Activated CD4-positive, alpha-beta memory T cell treated with anti-CD3 and anti-CD28 coated beads for 36 hours (primary cell): ENCODE measurements at regions not wholly inside any gene's neighbourhood (a gene's known extent, or its start where the extent isn't known, plus 50 kb on each side); places are given as distances from the start of the nearest gene placed in this dataset.
"Not testable (repeated sequence)": the region's sequence is repeated elsewhere in the genome, so short reads cannot be mapped to it uniquely, and the experiment has no call there.

Source experiments
- CTCF ChIA-PET: fragments of 350-600 bp; sonication (Branson Sonifier 250); formaldehyde crosslinking; loops from one replicate; lab custom pipeline; 2021; ENCODE audit warnings: antibody characterized with exemption, inconsistent platforms; lab: Charles Lee
- POLR2A ChIA-PET: fragments of 350-600 bp; sonication (Branson Sonifier 250); formaldehyde crosslinking; loops from one replicate; lab custom pipeline; 2021; ENCODE audit warnings: antibody characterized with exemption; lab: Charles Lee
- DNase-seq: peaks from one replicate; pipeline ENCODE4 v3.0.0-alpha.2; 2020
- H3K27ac Mint-ChIP-seq: one replicate; pipeline ENCODE4 v1.8.0; 2021; ENCODE audit warnings: mixed read lengths
- H3K27me3 Mint-ChIP-seq: one replicate; pipeline ENCODE4 v1.8.0; 2021; ENCODE audit warnings: mixed read lengths
- H3K36me3 Mint-ChIP-seq: one replicate; pipeline ENCODE4 v1.8.0; 2021; ENCODE audit warnings: mixed read lengths
- H3K4me1 Mint-ChIP-seq: one replicate; pipeline ENCODE4 v1.8.0; 2021; ENCODE audit warnings: low read depth, mixed read lengths
- H3K4me3 Mint-ChIP-seq: one replicate; pipeline ENCODE4 v1.8.0; 2021; ENCODE audit warnings: mild to moderate bottlenecking, mixed read lengths
- H3K9me3 Mint-ChIP-seq: one replicate; pipeline ENCODE4 v1.8.0; 2021; ENCODE audit warnings: mixed read lengths
- intact Hi-C: fragments of 100-400 bp; cut with micrococcal nuclease; formaldehyde crosslinking; loops from one replicate; pipeline ENCODE4 v1.15.1; 2023

DNA sequence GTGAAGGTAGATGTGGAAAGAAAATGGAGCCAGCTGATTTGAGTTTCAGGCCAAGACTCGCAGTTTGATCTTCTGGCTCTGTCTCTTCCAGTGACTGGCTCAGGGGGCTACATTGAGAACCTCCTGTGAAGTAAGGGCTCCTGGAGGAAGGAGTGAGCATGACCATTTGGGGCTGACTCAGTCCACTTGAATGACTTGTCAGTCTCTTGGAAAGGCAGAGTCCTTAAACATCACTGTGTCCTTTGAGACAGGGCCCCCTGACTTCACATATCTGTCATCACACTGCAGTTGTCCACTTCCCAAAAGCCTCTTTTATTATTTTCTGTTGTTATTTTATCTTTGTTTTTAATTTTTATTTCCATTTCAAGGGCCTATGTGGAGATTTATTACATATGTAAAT is 204.6 kb upstream of the APCDD1 start:
- DNase-seq, result no peak
- CTCF ChIA-PET, result no interaction called here
- H3K4me1 Mint-ChIP-seq, result no peaks in the 10 kb centered on the region

DNA sequence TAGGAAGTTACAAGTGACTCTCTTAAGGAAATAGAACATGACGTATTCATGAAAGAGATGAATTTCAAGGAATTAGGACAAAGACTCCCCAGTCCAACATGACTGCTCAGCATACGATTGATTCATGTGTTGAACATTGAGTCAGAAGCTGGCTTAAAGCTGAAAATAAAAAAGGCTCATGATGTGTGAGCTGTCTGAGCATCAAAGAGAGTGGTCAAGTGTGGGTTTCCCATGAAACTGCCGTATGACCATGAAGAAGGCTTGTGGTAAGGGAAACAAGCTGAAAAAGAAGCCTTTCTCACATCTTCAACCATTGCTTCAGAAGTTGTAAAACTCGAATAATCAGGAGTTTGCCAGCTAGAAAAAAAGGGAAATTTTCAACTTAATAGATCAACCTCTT is 201.9 kb upstream of the APCDD1 start:
- Mint-ChIP-seq H3K4me3 (no peak overlapping the region), H3K27ac (no peak overlapping the region), H3K4me1 (no peaks in the 10 kb centered on the region), H3K9me3 (no peaks in the 10 kb centered on the region), H3K36me3 (no peaks in the 10 kb centered on the region), H3K27me3 (no peaks in the 10 kb centered on the region)
- DNase-seq, result no peak
- intact Hi-C loops, result no loop called here
- ChIA-PET CTCF (no interaction called here), POLR2A (no interaction called here)

More for the DNA sequence above, 204.6 kb upstream of the APCDD1 start:
- POLR2A ChIA-PET, result no interaction called here
- Mint-ChIP-seq H3K27me3 (no peaks in the 10 kb centered on the region), H3K27ac (no peak overlapping the region), H3K36me3 (no peaks in the 10 kb centered on the region), H3K4me3 (no peak overlapping the region), H3K9me3 (no peaks in the 10 kb centered on the region)
- intact Hi-C loops, result no loop called here

DNA sequence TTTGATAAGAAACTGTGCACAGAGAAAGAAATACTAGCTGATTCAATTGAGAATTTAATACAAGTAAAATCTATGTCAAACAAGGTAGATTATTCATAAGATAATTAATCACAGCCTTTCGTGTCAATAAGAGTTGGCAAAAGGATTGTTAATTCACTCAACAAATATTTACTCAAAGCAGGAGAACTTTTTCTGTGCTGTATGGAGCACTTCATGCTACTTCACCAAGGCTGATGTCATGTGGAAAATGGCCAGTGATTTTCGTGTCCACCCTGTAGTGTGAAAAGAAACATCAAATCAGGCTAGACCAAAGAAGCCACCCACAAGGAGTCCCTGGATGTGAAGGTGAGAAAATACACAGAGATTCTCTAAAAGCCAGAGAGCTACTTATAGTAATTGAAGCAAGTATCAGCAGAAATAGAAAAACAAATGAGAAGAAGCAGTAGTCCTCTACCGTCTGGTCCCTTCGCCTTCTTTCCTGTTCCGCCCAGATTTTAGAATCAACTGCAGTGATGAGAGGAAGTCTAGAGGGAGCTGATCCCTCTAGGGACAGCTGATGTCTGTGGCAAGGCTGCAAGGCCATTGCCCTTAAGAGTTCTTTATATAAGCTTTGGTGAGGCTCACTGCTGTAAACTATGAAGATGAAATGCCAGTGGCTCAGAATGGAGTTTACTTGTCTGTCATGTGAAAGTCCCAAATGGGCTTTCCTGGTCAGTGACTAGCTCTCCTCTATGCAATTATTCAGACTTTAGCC is 201.3 kb upstream of the APCDD1 start:
- H3K27ac Mint-ChIP-seq, result no peak overlapping the region
- intact Hi-C loops, result no loop called here
- H3K4me1 Mint-ChIP-seq, result no peaks in the 10 kb centered on the region
- H3K27me3 Mint-ChIP-seq, result peaks cover 2% of the 10 kb centered on the region
- DNase-seq, result no peak
- H3K4me3 Mint-ChIP-seq, result no peak overlapping the region
- H3K36me3 Mint-ChIP-seq, result no peaks in the 10 kb centered on the region
- no peaks in the 10 kb centered on the region for H3K9me3 Mint-ChIP-seq
- ChIA-PET CTCF (no interaction called here), POLR2A (no interaction called here)

DNA sequence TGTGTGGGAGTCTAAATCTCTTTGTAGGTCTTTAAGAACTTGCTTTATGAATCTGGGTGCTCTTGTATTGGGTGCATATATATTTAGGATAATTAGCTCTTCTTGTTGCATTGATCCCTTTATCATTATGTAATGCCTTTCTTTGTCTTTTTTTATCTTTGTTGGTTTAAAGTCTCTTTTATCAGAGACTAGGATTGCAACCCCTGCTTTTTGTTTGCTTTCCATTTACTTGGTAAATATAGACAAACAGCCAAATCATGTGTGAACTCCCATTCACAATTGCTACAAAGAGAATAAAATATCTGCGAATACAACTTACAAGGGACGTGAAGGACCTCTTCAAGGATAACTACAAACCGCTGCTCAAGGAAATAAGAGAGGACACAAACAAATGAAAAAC is 198.2 kb upstream of the APCDD1 start:
- H3K4me1 Mint-ChIP-seq, H3K9me3 Mint-ChIP-seq, H3K27ac Mint-ChIP-seq, CTCF ChIA-PET, H3K27me3 Mint-ChIP-seq, POLR2A ChIA-PET, H3K36me3 Mint-ChIP-seq, DNase-seq, intact Hi-C loops, H3K4me3 Mint-ChIP-seq: not testable (repeated sequence)

DNA sequence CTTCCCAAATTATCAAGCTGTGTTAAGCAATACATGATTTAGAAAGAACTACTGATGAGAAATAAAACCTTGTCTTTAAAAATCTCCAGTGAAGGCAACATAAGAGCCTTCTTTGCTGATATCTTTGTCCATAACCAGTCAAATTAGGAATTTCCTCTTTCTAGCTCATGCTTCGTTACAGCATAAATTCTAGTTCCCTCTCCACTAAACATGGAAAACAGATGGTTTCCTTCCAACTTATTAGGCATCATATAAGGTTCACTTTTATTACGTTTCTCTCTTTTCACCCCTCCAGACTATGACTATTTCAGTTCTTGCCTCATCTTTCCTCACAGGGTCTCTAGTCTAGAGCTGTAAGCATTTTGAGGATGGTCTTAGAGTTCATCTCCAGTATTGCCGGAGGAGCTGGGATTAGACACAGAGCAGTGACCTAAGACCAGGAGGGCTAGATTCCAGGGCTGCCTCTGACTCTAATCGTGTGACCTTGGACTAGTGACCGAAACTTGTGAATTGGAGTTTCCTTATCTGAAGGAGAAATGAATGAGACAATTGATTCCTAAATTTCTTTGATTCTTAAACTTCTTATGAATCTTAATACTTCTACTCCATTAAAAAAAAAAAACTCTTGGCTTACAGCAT is 195.5 kb upstream of the APCDD1 start:
- Mint-ChIP-seq H3K27ac (no peak overlapping the region), H3K4me1 (no peaks in the 10 kb centered on the region), H3K4me3 (no peak overlapping the region), H3K27me3 (peaks cover 2% of the 10 kb centered on the region), H3K36me3 (no peaks in the 10 kb centered on the region), H3K9me3 (no peaks in the 10 kb centered on the region)
- DNase-seq, result no peak
- intact Hi-C loops, result no loop called here
- ChIA-PET CTCF (no interaction called here), POLR2A (interaction anchor here (0.6 kb wide), 1 partner anchor 21 kb away, joined by 3 read pairs; no protein-coding TSS in a partner anchor)

DNA sequence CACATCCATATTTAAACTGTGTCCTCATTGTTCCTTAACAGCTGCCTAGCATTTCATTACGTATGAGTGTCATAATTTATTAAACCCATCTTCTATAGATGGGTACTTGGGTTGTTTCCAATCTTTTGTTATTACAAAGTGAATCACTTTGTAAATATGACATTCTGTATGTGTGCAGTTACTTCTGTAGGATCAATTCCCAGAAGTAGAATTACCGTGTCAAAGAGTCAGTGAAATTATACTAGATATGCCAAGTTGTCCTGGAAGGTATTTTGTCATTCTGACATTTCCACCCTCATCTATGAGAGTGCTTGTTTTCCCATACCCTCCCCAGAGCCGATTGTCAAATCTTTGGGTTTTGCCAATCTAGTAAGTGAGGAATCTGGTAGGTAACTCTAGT is 194.5 kb upstream of the APCDD1 start:
- peaks cover 2% of the 10 kb centered on the region for H3K27me3 Mint-ChIP-seq
- ChIA-PET POLR2A (no interaction called here), CTCF (no interaction called here)
- no peak for DNase-seq
- intact Hi-C loops, result no loop called here
- no peaks in the 10 kb centered on the region for H3K4me1 Mint-ChIP-seq
- no peak overlapping the region for H3K4me3 Mint-ChIP-seq
- no peaks in the 10 kb centered on the region for H3K36me3 Mint-ChIP-seq
- H3K27ac Mint-ChIP-seq, result no peak overlapping the region
- H3K9me3 Mint-ChIP-seq, result no peaks in the 10 kb centered on the region

DNA sequence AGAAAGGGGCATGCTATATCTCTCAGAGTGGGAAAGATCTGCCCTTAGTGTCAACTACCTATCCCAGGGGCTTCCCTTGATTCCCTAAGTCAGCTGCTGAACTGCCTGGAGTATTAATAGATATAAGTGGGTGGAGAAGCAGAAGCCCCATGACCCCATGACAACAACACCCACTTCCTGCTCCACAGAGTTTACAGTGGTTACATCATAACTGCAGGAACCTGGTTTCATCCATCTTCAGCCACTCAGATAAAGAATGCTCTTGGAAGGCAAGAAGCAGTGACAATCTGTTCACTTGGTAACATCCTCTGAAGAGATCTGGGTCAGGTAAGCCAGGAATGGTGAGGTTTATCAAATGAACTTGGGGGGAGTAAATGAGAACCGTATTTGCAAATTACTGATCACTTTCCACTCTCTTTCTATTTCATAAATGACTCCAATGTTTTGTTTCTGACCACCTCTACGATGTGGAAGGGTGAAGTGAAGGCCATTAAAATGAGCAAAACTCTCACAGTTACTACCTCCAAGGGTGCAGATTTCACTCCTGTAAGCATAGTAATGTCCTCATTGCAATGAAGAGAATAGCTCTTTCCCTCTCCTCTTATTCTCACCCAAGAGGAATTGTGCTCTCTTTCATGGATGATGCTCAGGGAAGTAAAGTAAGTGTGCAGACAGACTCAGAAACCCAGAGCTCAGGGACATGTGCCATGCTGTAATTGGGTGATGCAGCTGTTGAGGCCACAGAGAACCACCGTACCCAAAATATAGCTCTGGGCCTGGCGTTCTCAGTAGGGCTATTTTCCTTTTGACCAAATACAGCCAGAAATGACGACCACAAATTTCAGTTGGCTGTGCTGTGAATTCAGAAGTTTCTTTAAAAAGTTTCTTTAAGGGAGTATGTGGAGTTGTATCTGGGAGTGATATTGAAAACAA is 192.8 kb upstream of the APCDD1 start:
- H3K27me3 Mint-ChIP-seq, result peaks cover 2% of the 10 kb centered on the region
- no peaks in the 10 kb centered on the region for H3K9me3 Mint-ChIP-seq
- intact Hi-C loops, result no loop called here
- no peak overlapping the region for H3K4me3 Mint-ChIP-seq
- ChIA-PET POLR2A (no interaction called here), CTCF (no interaction called here)
- H3K36me3 Mint-ChIP-seq, result no peaks in the 10 kb centered on the region
- H3K27ac Mint-ChIP-seq, result no peak overlapping the region
- DNase-seq, result no peak
- no peaks in the 10 kb centered on the region for H3K4me1 Mint-ChIP-seq

DNA sequence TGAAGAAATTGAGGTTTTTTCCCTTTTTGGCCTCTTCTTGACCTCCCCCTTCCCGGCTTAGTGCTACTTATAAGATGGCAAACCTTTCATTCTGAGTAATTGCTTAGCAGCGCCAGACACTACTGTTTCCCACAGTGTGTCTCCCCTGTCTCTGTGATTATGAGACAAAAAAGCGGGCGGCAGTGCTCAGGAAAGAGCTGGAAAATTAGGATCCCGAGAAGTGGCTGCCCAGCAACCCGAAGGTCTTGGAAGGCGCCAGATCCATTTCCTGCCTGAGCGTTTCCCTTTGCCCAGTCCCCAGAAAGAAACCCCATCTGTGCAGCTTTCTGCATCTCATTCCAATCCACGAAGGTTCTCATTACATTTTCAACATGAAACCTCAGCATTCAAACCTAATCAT is 191.9 kb upstream of the APCDD1 start:
- Mint-ChIP-seq H3K27ac (no peak overlapping the region), H3K36me3 (no peaks in the 10 kb centered on the region), H3K4me1 (no peaks in the 10 kb centered on the region), H3K4me3 (no peak overlapping the region), H3K9me3 (no peaks in the 10 kb centered on the region), H3K27me3 (peaks cover 2% of the 10 kb centered on the region)
- DNase-seq, result no peak
- intact Hi-C loops, result no loop called here
- ChIA-PET POLR2A (no interaction called here), CTCF (no interaction called here)

DNA sequence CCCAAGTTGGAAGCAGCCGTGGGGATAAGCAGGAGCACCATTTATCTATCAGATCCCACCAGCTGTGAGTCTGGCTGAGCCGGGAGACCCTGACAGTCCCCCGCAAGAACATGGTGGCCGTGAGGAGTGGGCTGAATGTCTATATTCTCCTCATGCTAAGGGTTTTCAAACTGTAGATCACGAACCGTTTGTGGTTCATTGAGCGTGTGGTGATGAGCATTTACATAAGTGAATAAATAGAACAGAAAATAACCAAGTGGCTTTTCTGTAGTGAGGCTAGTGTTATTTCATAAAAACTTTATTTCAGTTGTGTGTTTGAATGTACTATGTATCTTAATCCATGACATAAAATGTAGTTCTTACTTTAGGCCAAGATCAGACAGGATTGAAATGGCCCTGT is 190.2 kb upstream of the APCDD1 start:
- Mint-ChIP-seq H3K4me1 (no peaks in the 10 kb centered on the region), H3K27ac (no peak overlapping the region), H3K9me3 (no peaks in the 10 kb centered on the region), H3K4me3 (no peak overlapping the region), H3K36me3 (no peaks in the 10 kb centered on the region), H3K27me3 (no peaks in the 10 kb centered on the region)
- ChIA-PET POLR2A (no interaction called here), CTCF (no interaction called here)
- intact Hi-C loops, result no loop called here
- no peak for DNase-seq

DNA sequence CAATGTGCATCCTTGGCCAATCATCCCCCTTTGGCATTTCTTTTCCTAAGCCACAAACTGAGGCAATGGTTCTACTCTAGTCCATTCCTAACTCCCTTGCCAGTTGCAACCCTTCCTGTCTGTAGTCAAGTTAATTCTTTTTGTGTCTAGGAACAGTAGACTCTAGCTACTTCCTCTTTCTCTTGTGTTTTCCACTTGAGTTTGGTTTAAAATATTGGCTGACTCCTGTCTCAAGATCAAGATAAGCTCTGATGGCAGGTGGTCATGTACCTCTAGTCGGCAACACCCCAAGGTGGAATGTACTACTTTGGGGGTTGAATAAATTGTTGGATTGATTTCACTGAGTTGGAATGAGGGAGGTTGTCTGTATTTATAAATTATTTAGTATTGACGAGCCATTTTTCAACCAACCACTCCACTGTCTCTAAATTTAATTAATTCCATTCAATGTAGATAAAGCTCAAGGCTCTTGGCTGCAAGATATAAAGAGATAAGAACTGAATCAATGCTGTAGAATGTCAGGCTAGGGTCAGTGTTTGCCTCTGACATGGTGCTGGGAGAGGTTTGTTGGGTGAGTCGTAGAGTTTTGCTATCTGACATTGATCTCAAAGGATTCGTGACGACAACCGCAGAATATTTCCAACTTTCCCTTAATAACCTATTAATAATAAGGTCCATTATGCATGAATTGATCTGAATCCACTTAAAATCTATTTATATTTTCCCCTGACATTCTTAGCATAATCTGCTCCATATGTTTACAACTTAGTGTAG is 188.7 kb upstream of the APCDD1 start:
- Mint-ChIP-seq H3K27ac (no peak overlapping the region), H3K9me3 (no peaks in the 10 kb centered on the region), H3K4me1 (no peaks in the 10 kb centered on the region), H3K4me3 (no peak overlapping the region), H3K27me3 (no peaks in the 10 kb centered on the region), H3K36me3 (no peaks in the 10 kb centered on the region)
- DNase-seq, result no peak
- ChIA-PET CTCF (no interaction called here), POLR2A (no interaction called here)
- intact Hi-C loops, result no loop called here

DNA sequence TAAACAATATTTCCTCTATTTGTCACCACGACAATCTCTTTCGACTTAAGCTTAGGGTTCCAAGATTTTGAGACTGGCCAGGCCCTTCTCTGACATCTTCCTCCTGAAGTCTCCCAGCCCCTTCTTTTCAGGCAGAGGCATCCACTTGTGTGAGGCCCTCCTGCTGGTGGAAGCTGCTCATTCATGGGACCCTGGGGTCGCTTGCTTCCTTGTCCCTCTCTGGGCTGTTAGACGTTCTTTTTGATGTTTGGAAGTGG is 188.2 kb upstream of the APCDD1 start:
- intact Hi-C loops, result no loop called here
- H3K9me3 Mint-ChIP-seq, result no peaks in the 10 kb centered on the region
- ChIA-PET POLR2A (no interaction called here), CTCF (no interaction called here)
- H3K4me1 Mint-ChIP-seq, result no peaks in the 10 kb centered on the region
- no peak overlapping the region for H3K27ac Mint-ChIP-seq
- no peaks in the 10 kb centered on the region for H3K27me3 Mint-ChIP-seq
- no peak for DNase-seq
- H3K4me3 Mint-ChIP-seq, result no peak overlapping the region
- no peaks in the 10 kb centered on the region for H3K36me3 Mint-ChIP-seq

DNA sequence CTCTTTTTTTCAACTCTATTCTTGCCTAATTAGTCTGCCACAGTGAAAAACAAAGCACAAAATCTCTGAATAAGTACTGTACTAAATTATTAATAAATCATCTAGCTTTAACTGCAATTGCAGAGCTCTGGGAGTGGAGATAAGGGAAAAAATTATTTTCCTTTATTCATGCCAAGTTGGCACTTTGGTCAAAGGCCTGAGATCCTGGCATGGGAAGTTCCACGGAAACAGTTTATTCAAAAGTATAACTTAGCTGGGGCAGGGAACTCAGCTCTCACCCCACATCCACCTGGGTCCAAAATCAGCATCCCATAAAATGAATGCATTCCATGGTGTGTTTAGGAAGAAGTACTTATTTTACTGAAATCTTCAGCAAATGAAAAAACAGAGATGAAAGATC is 185.2 kb upstream of the APCDD1 start:
- no peaks in the 10 kb centered on the region for H3K4me1 Mint-ChIP-seq
- no peaks in the 10 kb centered on the region for H3K9me3 Mint-ChIP-seq
- intact Hi-C loops, result no loop called here
- ChIA-PET POLR2A (no interaction called here), CTCF (no interaction called here)
- DNase-seq, result no peak
- H3K4me3 Mint-ChIP-seq, result no peak overlapping the region
- no peaks in the 10 kb centered on the region for H3K36me3 Mint-ChIP-seq
- no peaks in the 10 kb centered on the region for H3K27me3 Mint-ChIP-seq
- no peak overlapping the region for H3K27ac Mint-ChIP-seq
